ENCODE measurements at regions not wholly inside any gene's neighbourhood (a gene's known extent, or its start where the extent isn't known, plus 50 kb on each side); places are given as distances from the start of the nearest gene placed in this dataset.
"Not testable (repeated sequence)": the region's sequence is repeated elsewhere in the genome, so short reads cannot be mapped to it uniquely, and the experiment has no call there.

DNA sequence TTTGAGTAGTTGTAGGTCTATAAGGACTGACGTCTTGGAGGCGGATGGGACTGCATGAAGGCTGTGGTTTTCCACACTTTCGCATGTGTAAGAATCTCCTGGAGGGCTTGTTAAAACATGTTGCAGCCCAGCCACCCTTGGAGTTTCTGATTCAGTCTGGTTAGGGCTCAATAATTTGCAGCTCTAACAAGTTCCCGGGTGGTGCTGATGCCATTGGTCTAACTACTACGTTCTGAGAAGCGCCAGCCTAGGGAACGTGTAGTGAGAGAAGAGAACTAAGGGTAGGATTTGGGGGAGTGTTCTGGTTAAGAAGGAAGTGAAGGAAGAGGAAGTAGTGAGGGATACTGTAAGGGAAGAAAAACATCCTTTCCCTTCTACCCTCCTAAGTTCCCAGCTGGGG is 138.9 kb downstream of the LARP7 start:
- DNase-seq: no peak

DNA sequence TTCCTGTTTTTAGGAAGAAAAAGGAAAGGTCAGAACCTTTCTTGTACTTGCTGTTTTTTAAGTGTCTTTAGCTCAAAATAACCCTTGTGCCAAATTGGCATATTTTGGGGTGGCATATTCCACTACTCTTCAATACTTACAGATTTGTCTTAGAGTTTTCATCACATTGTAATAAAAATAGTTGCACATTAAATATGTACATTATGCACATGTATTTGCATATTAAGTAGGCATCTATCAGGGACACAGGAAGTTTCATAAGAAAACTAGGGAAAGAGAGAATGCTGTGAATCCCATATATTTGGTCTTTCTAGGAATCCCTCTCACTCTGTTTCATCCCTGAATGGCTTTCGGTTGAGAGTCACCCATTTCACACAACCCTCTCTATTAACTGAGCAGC is 139.6 kb downstream of the LARP7 start:
- no peak for DNase-seq

DNA sequence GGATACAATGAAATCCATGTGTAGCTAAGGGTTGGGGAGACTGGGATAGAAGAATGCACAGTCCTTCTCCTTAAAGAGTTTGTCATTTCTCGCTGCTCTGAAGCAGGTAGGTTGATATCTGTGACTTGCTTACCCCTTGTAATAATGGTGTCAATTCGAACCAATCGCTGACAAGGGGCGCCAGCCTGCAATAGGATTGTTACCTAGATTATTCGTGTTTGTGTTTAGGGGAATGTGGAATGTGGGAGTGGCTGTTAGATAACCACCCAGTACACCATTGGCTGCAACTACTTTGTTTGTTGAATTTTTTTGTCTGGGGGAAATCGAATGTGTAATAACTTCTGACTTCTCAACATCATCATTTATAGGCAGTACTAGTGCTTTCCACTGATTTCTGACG is 141.6 kb downstream of the LARP7 start:
- no peak for DNase-seq

DNA sequence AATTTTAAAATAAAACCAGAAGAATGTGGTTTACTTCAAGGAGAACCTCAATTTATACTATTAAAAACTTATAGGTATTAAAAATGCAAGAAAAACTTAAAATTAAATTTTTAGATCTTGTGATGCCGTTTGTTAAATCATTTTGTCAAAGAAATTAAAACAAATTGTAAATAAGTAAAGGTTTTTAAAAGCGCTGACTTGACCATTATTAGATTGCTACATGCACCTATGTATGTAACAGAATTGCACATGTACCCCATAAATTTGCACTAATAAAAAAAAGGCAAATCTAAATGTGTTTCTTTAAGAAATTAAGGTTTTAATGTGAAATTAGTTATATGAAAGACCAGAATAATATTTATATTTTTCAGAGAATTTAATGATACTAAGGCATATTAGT is 156.1 kb downstream of the LARP7 start:
- DNase-seq: no peak

DNA sequence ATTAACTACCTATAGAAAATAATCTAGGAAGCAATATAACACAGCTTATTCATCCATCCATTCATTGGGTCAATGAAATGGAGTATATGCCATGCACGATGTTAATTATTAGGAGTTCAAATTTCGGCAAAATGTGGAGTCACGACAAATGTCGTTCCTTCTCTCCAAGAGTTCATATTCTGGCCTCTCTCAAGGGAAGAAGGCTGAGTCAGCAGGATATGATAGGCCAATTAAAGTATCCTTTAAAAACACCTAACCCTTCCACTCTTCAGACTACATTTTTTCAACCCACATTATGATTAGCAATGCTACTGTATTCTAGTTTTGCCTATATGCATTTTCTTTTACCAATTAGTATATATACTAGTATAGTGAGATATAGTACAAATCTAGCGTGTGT is 163.1 kb downstream of the LARP7 start:
- DNase-seq: no peak

DNA sequence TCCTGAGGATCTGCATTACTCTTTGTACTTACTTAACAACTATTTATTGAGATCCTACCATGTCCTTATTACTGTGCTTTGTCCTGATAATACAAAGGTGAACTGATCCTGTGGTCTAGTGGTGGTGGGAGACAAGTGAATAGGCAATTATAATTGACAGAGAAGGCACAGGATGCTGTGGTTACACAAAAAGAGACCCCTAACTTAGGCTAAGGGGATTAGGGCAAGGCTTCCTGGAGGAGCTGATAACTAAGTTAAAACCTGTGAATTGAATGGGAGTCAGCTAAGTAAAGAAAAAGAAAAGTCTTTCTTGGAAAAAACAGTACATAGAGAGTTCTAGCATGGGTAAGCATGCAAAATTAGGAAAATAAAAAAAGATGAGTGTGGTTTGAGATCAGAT is 164.4 kb downstream of the LARP7 start:
- no peak for DNase-seq

DNA sequence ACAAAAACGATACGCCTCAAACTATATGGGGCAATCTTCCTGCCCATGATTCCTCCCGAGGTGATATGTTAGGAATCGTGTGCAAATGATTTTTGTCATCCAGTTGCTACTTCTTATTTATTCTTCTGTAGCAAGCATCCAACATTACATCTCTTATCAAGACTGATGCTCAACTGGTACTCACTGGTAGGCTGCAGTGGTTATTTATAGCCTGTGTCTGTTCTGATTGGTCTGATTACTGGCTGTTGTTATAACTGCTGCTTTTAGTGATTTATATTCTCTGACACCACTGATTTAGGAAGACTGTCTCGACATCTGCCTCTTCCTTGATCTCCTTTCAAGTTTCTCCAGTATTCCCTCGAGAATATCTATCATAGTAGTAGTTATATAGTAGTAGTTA is 165.8 kb downstream of the LARP7 start:
- no peak for DNase-seq

DNA sequence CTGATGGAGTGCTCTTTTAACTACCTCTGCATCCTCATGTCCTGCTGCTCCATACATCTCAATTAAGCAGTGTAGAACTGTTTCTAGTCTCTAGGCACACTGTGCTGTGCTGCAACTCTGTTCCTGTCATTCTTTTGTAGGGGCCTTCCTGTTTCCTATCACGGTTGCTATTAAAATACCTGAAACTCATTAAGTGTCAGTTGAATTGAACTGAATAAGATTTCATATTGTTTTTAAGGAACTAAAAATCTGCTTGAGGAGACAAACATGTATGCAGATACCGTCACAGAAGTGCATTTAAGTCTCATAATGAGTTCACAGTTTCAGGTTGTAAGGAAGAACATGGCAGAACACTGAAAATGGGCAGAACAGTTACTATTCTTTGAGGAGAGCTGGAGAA is 170.1 kb downstream of the LARP7 start:
- no peak for DNase-seq

DNA sequence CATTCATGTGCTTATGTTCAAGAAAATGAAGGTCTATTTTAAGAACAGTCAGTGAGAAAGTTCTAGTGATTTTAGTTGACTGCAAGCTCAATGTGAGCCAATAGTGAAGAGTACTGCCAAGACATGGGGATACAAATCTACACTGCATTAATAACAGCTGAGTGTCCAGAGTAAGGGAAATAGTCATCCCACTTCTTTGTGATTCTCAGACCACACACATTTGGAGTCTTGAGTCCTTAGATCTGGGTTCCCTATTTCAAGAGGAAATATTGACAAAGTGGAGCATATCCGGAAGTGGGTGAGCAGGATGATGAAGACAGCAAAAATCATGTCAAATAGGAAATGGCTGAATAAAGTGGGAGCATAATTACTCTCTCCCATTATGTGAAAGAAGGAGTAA is 171.1 kb downstream of the LARP7 start:
- no peak for DNase-seq

DNA sequence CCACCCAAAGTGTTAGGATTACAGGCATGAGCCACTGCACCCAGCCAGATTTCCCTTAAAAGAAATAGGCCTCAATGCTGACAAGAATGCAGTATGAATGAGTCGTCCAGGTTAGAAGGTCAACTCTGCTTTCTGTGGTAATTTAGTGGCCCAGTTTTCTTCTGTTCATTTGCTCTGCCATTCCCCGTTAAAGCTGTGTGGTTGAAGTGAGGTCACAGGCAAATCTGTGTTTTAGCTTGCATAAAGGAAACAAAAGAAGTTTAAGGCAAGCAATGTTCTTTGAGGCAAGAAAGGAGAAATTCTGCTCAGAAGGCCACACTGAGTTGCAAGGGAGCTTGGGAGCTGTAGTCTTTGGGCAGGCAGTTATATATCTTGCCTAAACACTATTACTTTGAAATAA is 176.8 kb downstream of the LARP7 start:
- DNase-seq: no peak

DNA sequence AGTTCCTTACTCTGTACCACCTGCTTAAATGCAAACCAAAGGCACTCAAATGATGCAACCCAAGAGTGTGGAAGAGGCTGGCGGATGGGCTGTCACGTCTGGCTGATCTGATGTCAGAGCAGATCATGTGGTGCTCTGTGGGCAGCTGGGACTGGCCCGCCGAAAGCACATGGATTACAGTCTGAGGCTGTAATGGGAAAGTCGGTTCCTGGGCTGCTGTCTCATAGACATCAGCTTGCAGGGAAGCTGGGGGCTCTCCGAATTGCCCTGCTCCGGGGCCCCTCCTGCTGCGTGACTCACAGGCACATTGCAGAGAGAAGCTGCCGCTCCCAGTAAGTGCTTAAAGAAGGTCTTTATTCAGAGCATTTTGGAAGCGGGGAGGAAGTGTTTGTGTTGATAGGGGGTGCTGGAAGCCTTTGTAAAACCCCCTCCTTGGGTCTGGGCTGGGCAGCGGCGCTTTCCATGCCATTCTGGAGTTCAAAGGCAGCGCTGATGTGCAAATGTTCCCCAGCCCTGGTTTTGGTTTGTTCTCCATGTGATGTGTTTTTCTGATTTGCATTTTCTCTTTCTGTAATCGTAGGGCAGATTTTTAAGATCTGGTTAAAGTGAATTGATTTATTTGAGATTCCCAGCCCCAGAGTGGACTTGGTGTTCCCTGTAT is 181.1 kb downstream of the LARP7 start:
- DNase-seq: peak in 1 of 5 donors; percentile 65

DNA sequence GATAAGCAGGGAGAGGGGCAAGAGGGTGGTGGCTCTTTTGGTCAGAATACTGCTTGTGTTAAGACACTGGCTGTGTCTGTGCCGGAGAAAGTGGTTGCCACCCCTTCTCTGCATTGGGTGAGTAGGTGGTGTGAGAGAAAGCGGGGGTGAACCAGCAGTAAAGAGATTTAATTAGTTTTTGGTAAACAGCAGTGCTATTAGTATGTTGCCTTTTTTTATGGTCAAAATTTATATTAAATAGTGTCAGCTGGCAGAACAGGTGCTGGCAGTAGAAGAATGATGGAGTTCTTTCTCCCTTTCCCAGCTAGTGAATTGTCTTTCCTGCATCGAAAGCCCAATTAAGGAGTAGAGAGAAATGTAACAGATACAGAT is 181.6 kb downstream of the LARP7 start:
- DNase-seq: no peak

DNA sequence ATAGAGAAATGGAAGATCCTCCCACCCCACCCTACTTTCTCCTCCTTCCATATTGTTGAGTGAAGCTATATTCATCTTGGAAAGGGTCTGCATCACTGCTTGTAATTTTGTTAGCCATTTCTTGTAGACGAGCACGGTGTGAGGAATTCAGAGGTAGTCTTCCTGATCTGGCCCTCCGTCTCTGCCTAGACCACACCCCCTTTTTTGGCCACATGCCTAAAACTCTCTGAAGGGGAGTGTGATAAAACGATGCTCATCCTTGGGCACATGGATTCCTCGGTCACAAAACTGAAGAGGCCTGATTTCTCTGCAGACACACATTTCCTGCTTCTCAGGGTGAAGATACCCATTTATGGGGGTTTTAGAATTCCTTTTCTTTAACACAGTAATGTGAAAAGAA is 182.8 kb downstream of the LARP7 start:
- no peak for DNase-seq

DNA sequence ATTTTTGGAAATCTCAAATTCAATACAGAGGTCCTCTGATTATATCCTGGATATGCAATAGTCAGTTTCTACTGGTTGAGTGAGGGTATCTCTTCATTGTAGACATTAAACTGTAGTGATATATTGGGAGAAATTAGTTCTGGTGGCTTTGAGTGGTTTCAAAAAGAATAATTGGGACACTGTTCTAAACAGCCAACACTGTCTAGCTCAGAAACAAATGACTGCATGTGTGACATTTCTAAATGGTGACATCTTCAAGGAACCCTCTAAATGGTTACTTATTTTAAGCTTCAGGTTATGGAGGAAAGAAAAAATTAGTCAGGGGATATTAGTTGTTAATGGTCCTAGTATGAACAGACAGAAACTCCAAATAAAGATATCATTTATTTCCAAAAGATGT is 186.2 kb downstream of the LARP7 start:
- DNase-seq: no peak

DNA sequence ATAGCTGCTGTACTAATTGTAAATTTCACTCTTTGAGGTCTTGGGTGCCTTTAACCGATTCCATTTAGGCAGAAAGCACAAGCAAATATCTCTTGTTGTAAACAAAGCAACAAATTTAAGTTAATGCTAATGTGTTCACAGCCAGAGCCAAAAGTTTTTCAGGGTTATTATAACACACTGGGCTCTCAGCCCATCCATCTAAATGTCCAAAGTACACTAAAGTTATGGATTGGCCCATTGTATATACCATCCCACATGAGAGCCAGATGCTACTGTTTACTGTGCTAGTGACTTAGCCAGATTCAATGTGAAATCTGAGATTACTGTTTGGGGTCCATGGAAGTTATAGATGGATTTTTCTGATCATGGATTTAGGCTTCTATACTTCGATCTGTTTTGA is 186.7 kb downstream of the LARP7 start:
- DNase-seq: no peak

DNA sequence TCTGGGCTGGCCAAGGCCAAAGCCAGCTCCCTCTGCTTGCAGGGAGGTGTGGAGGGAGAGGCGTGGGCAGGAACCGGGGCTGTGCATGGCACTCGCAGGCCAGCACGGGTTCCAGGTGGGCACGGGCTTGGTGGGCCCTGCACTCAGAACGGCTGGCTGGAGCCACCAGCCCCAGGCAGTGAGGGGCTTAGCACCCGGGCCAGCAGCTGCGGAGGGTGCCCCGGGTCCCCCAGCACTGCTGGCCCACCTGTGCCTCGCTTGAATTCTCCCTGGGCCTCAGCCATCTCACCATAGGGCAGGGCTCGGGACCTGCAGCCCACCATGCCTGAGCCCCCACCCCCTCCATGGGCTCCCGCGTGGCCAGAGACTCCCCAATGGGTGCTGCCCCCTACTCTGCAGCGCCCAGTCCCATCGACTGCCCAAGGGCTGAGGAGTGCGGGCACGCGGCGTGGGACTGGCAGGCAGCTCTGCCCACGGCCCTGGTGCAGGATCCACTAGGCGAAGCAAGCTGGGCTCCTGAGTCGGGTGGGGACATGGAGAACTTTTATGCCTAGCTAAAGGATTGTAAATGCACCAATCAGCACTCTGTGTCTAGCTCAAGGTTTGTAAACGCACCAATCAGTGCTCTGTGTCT is 193.9 kb downstream of the LARP7 start:
- no peak for DNase-seq

DNA sequence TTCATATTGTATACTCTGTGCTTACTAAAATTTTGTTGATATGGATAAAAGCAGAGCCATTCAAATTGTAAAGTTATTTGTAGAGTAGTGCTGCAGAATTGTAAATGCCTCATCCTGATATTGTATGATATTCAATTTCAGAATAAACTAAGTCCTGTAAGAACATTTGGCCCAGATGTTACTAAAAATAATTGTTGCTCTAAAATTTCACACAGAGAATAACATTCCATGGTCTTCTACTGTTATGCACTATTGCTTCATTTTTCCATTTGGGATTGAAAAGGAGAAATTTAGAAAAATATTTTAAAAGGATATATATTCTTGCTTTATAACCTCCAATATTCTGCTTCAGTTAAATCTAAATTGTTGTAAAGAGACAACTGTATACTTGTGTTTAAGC is 195.6 kb downstream of the LARP7 start:
- DNase-seq: no peak

DNA sequence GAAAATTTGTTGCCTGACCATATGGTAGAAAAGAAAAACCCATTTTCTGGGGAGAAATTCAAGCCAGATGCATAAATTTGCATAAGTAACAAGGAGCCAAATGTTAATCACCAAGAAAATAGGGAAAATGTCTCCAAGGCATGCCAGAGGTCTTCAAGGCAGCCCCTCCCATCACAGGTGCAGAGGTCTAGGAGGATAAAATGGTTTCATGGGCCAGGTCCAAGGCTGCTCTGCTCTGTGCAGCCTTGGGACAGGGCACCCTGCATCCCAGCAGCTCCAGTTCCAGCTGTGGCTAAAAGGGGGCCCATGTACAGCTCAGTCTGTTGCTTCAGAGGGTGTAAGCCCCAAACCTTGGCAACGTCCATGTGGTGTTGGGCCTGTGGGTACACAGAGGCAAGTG is 200.0 kb downstream of the LARP7 start:
- DNase-seq: no peak

DNA sequence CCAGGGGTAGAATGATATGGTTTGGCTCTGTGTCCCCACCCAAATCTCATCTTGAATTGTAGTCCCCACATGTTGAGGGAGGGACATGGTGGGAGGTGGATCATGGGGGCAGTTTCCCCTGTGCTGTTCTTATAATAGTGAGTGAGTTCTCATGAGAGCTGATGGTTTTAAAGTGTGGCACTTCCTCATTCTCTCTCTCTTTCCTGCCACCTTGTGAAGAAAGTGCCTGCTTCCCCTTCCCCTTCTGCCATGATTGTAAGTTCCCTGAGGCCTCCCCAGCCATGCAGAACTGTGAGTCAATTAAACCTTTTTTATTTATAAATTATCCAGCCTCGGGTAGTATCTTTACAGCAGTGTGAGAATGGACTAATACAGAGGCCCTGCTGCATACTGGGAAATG is 201.1 kb downstream of the LARP7 start:
- not testable (repeated sequence) for DNase-seq

DNA sequence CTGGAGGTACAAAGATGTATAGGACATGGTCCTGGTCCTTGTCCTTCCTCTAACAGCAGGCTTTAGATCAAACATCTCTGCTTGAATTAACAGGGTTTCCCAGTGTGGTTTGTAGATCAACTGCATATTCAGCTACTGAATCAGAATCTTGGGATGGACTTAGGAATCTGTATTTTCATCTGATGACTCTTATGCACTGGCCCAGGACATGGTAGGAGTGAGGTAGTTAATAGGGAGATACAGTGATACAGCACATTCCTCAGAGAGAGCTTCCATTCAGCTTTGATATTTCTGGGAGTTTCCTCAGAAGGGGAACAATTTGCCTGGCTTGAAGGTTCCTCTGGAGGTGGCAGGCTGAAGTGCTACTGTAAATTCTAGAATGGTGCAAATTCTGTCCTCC is 203.1 kb downstream of the LARP7 start:
- DNase-seq: no peak

DNA sequence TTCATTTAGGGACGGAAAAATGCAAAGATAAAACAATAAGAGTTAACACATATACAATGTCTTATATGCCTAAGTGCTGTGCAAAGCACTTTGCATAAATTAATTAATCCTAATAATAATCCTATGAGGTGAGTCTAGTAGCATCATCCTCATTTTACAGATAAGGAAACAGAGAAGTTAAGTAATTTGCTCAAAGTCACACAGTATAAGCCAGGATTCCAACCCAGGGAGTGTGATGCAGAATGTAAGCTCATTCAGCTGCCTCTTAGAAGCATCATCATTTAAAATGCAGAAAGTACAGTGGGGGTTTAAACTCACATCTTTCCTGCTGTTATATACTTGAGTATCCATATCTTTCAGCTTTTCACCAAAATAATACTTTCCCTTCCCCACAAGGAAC is 203.7 kb downstream of the LARP7 start:
- DNase-seq: no peak

DNA sequence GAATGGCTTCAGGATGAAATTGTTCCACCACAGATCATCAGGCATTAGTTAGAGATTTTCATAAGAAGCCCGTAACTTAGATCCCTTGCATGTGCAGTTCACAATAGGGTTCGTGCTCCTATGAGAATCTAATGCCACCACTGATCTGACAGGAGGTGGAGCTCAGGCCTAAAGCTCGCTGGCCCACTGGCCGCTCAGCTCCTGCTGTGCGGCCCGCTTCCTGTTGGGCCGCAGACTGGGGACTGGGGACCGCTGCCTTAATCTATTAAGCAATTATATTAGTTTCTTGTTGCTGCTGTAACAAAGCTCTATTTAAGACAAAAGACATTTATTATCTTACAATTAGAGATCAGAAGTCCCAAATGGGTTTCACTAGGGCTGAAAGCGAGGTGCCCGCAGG is 205.6 kb downstream of the LARP7 start:
- DNase-seq: no peak

DNA sequence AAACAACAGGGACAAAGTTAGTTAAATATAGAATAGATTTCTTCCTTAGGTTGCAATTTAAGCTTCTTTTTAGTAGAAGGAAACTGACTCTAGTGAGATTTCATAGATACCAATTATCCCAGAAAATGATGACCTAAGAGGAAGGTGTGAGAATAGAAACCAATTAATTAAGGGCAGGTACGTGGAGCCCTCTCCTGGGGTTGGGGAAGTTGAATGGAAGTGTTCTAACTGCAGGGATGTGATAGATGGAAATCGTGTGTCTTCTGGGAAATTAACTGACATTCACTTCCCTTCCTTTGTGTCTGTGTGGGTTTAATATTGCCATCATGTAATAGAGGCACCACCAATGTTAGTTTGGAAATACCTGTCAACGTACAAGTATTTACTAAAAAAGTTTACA is 204.1 kb upstream of the ANK2 start:
- DNase-seq: no peak

DNA sequence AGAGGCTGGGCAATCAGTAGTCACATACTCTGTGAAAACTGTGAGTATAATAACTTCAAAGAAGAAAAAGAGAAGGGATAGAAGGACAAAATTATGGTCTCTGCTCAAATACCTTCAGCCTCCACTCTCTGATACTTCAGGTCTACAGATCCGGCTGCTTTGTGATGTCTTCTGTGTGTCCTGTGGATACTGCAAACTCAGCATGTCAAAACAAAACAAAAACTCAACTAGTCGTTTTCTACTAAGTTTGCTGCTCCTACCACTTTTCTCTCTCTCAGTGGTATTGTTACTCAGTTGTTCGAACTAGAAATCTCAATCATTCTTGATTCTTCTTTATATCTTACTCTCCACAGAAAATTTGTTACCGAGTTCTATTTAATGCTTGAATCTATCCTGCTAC is 202.4 kb upstream of the ANK2 start:
- no peak for DNase-seq

DNA sequence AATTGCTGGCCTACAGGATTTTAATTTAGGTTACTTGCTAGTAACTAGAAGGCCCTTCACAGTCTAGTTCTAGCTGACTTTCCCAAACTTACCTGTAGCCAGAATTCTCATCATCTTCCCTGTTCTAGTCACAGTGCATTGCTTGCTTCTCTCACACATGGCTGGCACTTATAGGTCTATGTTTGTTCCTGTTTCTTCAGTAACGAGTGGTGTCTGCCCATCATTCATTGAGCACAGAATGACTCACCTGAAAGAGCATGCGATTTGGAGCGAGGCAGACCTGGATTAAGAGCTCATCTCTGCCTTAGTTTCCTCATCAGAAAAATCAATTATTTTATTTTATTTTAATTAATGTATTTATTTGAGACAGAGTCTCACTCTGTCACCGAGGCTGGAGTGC is 201.7 kb upstream of the ANK2 start:
- DNase-seq: no peak

Data from T-helper 1 cell (primary cell).